Activated naive CD4-positive, alpha-beta T cell treated with anti-CD3 and anti-CD28 coated beads, Interleukin-2, amount 50 U/mL, for 16 hours (primary cell): ENCODE measurements at regions not wholly inside any gene's neighbourhood (a gene's known extent, or its start where the extent isn't known, plus 50 kb on each side); places are given as distances from the start of the nearest gene placed in this dataset.

ENCODE experiments used
- DNase-seq: peaks from one replicate; pipeline ENCODE4 v3.0.0-alpha.2; 2020

DNA sequence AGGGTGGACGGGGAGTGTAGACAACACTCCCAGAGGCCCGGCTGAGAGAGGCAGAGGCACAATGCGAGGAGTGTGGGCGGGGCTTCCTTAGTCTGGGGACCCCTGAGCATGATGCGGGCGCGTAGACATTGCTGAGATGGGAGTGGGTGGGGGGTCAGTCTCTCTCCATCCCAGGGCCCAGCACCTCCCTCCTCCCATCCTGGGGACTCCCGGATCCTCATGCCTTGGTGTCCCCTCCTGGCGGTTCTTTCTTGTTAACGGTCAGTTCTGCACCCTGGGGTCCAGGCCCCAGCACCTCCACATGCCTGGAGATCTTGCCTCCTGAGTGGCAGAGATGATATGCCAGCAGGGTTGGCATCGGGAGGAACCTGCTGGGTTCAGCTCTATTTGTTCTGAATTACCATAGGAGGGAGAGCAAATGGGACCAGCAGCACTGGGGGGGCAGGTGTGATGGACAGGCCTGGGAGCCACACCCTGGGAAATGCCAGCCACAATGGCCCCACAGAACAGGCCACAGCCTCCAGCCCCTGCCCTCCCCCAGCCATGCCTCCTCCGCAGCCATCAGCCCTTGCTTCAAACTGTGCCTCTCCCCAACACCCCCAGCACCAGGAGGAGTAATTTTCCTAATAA lies 55.7 kb downstream of the RTL6 start:
- no peak for DNase-seq

- no peak for DNase-seq
Measured at GRCh38 chr22:44441401-44442185, 56.4 kb downstream of the RTL6 start.

DNA sequence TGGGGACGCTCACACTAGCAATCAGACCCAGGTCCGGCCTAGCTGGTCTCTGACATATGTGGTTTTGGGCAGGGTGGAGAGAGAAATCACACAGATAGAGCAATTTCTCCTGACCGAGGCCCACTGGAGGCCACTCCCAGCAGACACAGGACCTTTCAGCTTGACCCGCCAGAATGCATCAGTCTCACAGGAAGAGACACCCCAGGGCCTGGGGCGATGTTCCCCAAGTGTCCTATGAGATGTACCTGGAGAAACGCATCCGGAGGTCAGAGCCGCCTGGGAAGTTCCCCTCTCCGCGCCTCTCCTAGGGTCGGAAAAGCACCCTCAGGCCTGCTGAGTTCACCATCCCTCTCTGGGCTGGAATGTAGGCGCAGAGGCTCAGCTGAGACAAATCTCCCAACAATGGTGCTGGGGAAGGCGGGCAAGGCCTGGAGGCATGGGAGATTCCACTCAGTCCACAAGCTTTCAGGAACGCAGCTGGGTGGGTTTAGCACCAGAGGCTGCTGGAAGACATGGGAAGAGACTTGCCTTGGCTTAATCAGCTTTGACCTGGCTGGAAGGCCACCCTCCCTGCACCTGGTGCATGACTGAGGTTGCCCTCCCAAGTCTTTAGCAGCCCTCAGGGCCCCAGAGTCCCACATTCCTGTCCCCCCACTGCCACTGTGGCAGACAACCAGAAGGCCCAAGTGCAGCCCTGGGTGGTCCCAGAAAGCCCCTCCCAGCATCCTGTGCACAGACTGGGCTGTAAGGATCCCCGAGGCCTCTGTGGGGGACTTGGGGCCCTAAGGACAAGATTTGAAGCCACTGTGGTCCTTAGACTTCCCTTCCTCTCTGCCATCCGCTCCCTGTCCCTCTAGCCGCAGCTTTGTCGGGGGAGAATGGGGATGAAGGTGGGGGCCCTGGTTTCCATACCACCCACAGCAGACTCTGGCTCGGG lies 57.5 kb downstream of the RTL6 start:
- no peak for DNase-seq

GRCh38 chr22:44439356-44440223 lies 58.4 kb downstream of the RTL6 start:
- DNase-seq = no peak

GRCh38 chr22:44438481-44439131 lies 59.4 kb downstream of the RTL6 start:
- no peak for DNase-seq

- no peak for DNase-seq
Measured at GRCh38 chr22:44438056-44438455, 60.0 kb downstream of the RTL6 start.

DNA sequence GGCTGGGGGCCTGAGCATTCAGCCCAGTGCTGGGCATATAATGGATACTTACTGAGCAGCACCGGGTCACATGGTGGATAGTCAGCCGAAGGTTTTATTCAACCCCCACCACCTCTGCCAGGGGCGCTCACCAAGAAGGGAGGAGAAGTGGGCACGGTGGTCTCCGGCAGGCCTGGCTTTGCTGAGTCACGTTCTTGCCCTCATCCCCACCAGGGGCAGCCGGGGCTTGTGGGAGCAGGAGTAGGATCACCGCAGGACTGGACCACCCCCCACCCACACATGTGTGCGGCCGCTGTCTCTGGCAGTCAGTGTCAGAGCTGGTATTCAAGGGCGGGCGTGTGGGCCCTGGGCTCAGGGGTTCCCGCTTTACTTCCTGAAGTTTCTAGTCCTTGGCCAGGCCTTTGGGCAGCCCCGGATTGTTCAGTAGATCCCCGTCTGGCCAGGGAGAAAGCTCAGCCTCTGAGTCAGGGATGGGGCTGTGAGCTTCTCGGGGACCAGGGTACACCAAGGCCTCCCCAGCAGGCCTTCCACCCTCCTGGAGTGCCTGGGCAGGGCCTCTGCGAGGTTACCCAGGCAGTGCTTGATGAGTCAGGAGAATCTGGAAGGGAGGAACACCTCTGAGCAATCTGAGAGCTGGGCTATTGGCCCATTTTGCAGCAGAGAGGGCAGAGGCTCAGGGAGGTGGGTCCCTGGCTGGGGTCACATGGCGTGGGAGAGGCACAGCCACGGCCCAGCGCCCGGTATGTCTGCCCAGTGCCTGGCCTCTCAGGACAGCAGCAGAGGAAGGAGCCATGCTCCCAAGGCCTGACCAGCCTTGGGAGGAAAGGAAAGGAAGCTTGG lies 60.6 kb downstream of the RTL6 start:
- DNase-seq = no peak

- DNase-seq = no peak
Measured at GRCh38 chr22:44436736-44437135, 61.3 kb downstream of the RTL6 start.

GRCh38 chr22:44431256-44431655 lies 66.8 kb downstream of the RTL6 start:
- DNase-seq = no peak

GRCh38 chr22:44430716-44431115 lies 67.3 kb downstream of the RTL6 start:
- DNase-seq = no peak

- no peak for DNase-seq
Measured at GRCh38 chr22:44429941-44430587, 68.0 kb downstream of the RTL6 start.

- no peak for DNase-seq
Measured at GRCh38 chr22:44428941-44429830, 68.8 kb downstream of the RTL6 start.

DNA sequence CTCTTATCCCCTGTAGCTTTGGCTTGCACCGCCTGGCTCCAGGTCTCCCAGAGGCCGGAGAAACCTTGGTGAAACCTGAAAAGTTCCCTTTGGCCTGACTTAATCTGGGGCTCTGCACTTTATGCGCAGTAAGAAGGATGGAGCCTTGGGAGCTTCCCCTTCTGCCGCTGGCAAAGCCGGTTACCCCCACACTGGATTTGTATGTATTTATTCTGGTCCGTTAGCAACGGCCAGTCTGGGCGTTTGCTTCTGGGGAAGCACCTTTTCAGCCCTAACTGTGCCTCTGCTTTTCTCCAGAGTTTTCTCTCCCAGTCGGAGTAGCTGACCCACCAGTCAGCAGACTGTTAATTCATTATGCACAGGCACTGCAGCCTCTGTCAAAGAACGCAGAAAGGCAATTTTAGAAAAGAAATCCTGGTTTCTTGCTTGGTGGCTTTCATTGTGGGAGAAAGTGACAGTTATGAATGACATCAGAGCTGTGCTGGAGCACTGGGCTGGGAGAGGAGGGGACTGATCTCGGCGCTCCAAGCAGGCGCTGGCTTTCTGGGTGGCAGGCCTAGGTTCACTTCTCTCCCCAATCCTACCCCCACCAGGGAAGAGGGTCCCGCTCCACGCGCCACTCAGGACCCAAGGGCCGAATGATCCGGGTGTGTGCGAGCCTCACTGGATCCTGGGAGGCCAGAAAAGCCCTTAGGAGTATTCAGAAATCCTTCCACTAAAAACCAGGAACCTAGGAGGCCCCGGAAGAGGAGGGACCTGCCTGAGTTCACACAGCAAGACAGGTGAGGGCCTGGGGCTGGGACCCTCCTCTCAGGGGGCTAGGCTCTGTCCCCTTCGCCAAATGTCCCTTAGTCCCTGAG lies 70.2 kb downstream of the RTL6 start:
- no peak for DNase-seq

- no peak for DNase-seq
Measured at GRCh38 chr22:44426981-44427380, 71.1 kb downstream of the RTL6 start.

DNA sequence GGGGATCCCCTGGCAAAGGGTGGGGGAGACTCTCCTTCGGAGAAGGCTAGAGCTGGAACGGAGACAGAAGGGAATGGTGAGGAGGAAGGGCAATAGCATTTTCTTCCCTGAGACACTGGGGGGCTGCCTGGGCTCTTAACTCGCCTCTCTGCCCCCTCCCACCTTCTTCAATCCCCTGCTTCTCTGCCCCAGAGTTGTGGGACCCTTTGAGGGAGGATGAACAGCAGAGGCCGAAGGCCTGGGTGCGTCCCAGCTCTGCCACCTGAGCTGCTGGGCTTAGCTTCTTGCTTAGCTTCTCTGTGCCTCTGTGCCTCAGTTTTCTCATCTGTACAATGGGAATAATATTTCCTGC lies 72.4 kb downstream of the RTL6 start:
- DNase-seq = no peak

GRCh38 chr22:44424867-44425693 lies 73.0 kb downstream of the RTL6 start:
- DNase-seq = no peak

- no peak for DNase-seq
Measured at GRCh38 chr22:44424359-44424682, 73.7 kb downstream of the RTL6 start.
